Muscle layer of duodenum (tissue), 2 donors: ENCODE measurements at regions not wholly inside any gene's neighbourhood (a gene's known extent, or its start where the extent isn't known, plus 50 kb on each side); places are given as distances from the start of the nearest gene placed in this dataset.

Experiments
- H3K27ac ChIP-seq: one replicate; pipeline ENCODE4 v1.7.0; 2013; ENCODE audit warnings: mild to moderate bottlenecking, low read length
- H3K27me3 ChIP-seq: one replicate; pipeline ENCODE4 v1.7.0; 2013; ENCODE audit warnings: low read depth, mild to moderate bottlenecking, control low read depth, low read length
- H3K36me3 ChIP-seq, 2 donors: one replicate each; pipeline ENCODE4 v1.7.0; 2013; ENCODE audit warnings: low read length in 2 of 2, control low read depth in 1 of 2, mild to moderate bottlenecking in 1 of 2; ENCODE audit not compliant: insufficient read depth in 2 of 2, control insufficient read depth in 1 of 2
- H3K4me1 ChIP-seq, 2 donors: one replicate each; pipeline ENCODE4 v1.7.0; 2013; ENCODE audit warnings: low read length in 2 of 2, mild to moderate bottlenecking in 2 of 2, control low read depth in 1 of 2, moderate library complexity in 1 of 2; ENCODE audit not compliant: insufficient read depth in 2 of 2, control insufficient read depth in 1 of 2
- H3K4me3 ChIP-seq, 2 donors: one replicate each; pipeline ENCODE4 v1.7.0; 2013; ENCODE audit warnings: low read length in 2 of 2, low read depth in 1 of 2, mild to moderate bottlenecking in 1 of 2
- H3K9me3 ChIP-seq, 2 donors: one replicate each; pipeline ENCODE4 v1.7.0; 2013; ENCODE audit warnings: low read length in 2 of 2, control low read depth in 1 of 2, mild to moderate bottlenecking in 1 of 2; ENCODE audit not compliant: control insufficient read depth in 1 of 2
- donor health status: healthy.

GRCh38 chr20:6715401-6715941 lies 52.0 kb upstream of the BMP2 start:
- no peak overlapping the region for H3K4me3 ChIP-seq
- no peaks in the 10 kb centered on the region for H3K4me1 ChIP-seq
- no peaks in the 10 kb centered on the region for H3K36me3 ChIP-seq
- no peak overlapping the region for H3K27ac ChIP-seq
- H3K9me3 ChIP-seq = no peaks in the 10 kb centered on the region
- H3K27me3 ChIP-seq = no peaks in the 10 kb centered on the region

DNA sequence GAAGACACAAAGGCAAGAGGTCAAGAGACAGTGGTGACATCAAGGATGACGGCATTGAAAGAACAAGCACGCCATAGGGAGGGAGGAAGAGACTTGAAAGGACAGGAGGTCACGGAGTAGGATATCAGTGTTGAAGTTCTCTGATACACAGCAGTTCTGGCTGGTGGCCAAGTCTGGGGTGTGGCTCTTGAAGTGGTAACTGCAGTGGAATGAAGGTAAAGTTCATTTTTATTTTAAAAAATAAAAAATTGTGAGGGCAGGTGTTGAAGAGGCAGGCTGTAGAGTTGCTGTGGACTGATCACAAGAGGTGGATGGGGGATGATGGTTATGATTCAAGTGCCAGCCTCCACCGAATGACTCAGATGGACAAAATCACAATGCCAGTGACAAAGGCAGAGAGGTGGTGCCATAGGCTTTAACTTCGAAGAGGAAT lies 53.2 kb upstream of the BMP2 start:
- no peaks in the 10 kb centered on the region for H3K27me3 ChIP-seq
- H3K9me3 ChIP-seq = no peaks in the 10 kb centered on the region
- no peaks in the 10 kb centered on the region for H3K4me1 ChIP-seq
- no peak overlapping the region for H3K27ac ChIP-seq
- H3K4me3 ChIP-seq = no peak overlapping the region
- no peaks in the 10 kb centered on the region for H3K36me3 ChIP-seq

DNA sequence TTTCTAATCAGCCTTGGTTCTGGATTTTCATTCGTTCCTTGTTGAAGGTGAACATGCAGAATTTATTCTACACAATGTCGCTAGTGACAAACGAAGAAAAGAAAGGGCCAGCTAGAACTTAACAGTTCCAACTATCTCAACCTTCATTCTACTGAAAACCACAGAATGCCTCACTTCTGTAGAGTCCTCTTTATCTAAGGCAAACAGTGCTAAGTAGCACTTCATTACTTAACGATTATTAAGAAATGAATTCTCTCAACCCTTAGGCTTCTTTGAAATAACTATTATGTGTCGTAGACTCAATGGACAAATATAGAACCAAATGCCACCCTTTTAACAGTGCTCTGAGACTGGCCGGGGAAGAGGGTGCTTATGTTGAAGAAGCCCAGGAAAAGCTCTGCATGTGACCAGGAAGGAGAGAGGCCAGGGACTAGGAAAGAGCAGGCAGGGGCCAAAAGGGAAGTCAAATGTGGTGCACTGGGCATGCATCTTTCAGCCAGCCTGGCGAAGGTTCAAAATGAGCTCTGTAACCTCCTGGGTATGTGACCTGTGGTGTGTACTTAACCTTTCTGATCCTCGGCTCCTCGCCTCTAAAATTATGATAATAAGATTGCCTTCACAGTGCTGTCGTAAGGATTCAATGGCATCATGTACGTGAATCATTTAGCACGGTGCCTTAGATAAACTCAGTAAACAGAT lies 55.4 kb upstream of the BMP2 start:
- Histone ChIP-seq H3K9me3 (no peaks in the 10 kb centered on the region), H3K4me3 (no peak overlapping the region), H3K36me3 (no peaks in the 10 kb centered on the region), H3K4me1 (peaks cover 0 to 5% of the 10 kb centered on the region in 2 donors), H3K27ac (no peak overlapping the region), H3K27me3 (no peaks in the 10 kb centered on the region)

DNA sequence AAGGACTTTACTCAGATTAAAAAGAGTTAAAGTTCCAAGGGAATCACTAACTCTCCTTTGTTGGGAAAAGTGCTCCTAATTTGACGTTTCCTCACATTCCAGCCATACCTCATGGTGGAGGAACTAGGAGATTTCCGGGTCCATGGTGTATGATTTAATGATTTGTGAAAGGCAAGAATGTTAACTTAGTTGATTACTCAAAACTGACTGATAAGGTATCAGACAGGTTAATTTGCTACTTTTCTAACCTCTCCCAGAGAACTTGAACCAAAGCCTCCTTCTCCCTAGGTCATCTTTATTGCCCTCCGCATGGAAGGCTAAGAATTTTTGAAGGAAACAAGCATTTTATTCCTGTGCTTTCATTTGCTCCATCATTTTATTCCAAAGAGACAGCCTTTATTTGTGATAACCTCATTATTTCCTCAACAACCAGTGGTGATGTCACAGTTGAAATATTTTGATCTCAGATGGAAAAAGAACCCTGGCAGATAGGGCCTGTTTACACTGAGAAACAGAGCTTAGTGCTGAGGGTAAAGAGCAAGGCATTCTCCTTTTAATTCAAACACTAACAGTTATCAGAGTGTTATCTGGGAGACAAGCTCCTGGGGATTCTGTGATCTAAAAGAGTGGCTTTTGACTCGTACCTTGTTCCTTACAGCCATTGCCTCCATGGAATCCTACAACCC lies 57.4 kb upstream of the BMP2 start:
- no peaks in the 10 kb centered on the region for H3K36me3 ChIP-seq
- no peaks in the 10 kb centered on the region for H3K9me3 ChIP-seq
- peaks cover 0 to 10% of the 10 kb centered on the region in 2 donors for H3K4me1 ChIP-seq
- H3K27me3 ChIP-seq = no peaks in the 10 kb centered on the region
- H3K4me3 ChIP-seq = no peak overlapping the region
- H3K27ac ChIP-seq = no peak overlapping the region

- H3K36me3 ChIP-seq = no peaks in the 10 kb centered on the region
- H3K27ac ChIP-seq = no peak overlapping the region
- no peak overlapping the region for H3K4me3 ChIP-seq
- peaks cover 0 to 15% of the 10 kb centered on the region in 2 donors for H3K4me1 ChIP-seq
- H3K9me3 ChIP-seq = no peaks in the 10 kb centered on the region
- no peaks in the 10 kb centered on the region for H3K27me3 ChIP-seq
Measured at GRCh38 chr20:6708010-6708409, 59.5 kb upstream of the BMP2 start.

- Histone ChIP-seq H3K4me1 (peaks cover 0 to 17% of the 10 kb centered on the region in 2 donors), H3K27ac (no peak overlapping the region)
Measured at GRCh38 chr20:6707321-6707831, 60.1 kb upstream of the BMP2 start.

GRCh38 chr20:6705926-6706548 lies 61.4 kb upstream of the BMP2 start:
- Histone ChIP-seq H3K4me1 (peaks cover 0 to 19% of the 10 kb centered on the region in 2 donors), H3K27ac (no peak overlapping the region), H3K36me3 (no peaks in the 10 kb centered on the region), H3K4me3 (no peak overlapping the region), H3K9me3 (no peaks in the 10 kb centered on the region), H3K27me3 (no peaks in the 10 kb centered on the region)

More at GRCh38 chr20:6707321-6707831, 60.1 kb upstream of the BMP2 start:
- no peaks in the 10 kb centered on the region for H3K9me3 ChIP-seq
- H3K36me3 ChIP-seq = no peaks in the 10 kb centered on the region
- H3K27me3 ChIP-seq = no peaks in the 10 kb centered on the region
- H3K4me3 ChIP-seq = no peak overlapping the region

DNA sequence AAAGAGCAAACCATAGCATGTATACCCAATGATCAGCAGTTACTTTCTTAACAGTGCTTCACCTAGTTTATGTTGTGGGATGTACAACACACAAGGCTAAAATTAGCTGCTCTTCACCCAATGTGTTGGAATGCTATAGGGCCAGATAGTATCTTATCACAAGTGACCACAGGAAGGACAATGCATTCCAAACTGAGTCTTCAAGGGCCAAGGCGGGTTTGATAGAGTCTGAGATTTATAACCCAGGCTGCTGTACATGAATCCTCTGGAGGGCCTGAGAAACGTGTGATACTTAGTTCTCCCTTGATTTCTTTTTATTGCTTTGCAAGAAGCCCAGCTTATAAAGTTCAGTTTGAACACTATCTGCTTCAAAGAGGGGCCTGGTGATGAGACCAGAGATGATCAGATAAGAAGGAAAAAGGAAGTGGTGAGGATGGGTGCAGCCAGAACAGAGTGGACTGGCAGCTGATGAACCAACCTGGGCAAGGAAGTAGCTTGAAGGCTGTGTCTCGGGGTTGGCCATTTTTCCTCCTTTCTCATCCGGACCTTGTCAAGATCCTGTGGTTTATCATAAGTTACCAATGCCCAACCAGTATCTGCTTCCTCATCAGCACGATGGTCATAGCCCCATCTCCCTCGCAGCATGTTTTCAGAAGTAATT lies 62.2 kb upstream of the BMP2 start:
- no peaks in the 10 kb centered on the region for H3K9me3 ChIP-seq
- peaks cover 0 to 23% of the 10 kb centered on the region in 2 donors for H3K4me1 ChIP-seq
- no peaks in the 10 kb centered on the region for H3K27me3 ChIP-seq
- H3K27ac ChIP-seq = no peak overlapping the region
- no peaks in the 10 kb centered on the region for H3K36me3 ChIP-seq
- no peak overlapping the region for H3K4me3 ChIP-seq

GRCh38 chr20:6704132-6704861 lies 63.2 kb upstream of the BMP2 start:
- H3K4me1 ChIP-seq = peaks cover 0 to 23% of the 10 kb centered on the region in 2 donors
- H3K27me3 ChIP-seq = no peaks in the 10 kb centered on the region
- H3K36me3 ChIP-seq = no peaks in the 10 kb centered on the region
- no peak overlapping the region for H3K4me3 ChIP-seq
- no peaks in the 10 kb centered on the region for H3K9me3 ChIP-seq
- H3K27ac ChIP-seq = peak overlapping the region; percentile 75

DNA sequence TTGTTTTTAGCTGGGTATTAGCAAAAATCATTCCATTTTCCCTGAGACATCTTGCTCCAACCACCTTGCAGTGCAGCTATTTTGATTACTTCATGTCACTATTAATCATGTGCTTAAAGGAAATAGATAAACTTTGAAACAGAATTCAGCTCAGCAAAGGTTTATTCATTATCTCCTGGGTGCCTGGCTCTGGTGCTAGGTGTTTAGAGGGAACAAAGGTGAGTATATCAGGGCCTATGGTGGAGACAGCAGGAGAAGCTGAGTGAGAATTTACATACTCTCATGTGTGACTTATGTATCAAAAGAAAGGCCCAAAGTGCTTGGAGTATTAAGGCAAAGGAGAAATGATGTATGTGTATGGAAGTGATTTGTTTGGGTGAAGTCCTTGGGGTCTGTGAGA lies 63.8 kb upstream of the BMP2 start:
- Histone ChIP-seq H3K4me1 (peaks cover 0 to 23% of the 10 kb centered on the region in 2 donors), H3K9me3 (no peaks in the 10 kb centered on the region), H3K27ac (peak overlapping the region; percentile 75), H3K36me3 (no peaks in the 10 kb centered on the region), H3K27me3 (no peaks in the 10 kb centered on the region), H3K4me3 (no peak overlapping the region)
